A673 (cell line): ENCODE measurements at regions not wholly inside any gene's neighbourhood (a gene's known extent, or its start where the extent isn't known, plus 50 kb on each side); places are given as distances from the start of the nearest gene placed in this dataset.

Source experiments
- BruUV-seq: library from RNA; stranded (reverse); fragments of 400-500 nt; replicated peaks from 2 replicates; lab custom pipeline; 2021; lab: Mats Ljungman, UMichigan
- CTCF ChIA-PET: fragments of 300-600 bp; sonication (Branson Sonifier 250); formaldehyde crosslinking; loops from one replicate; lab custom pipeline; 2022; ENCODE audit warnings: antibody characterized with exemption; lab: Charles Lee
- POLR2A ChIA-PET: fragments of 300-600 bp; sonication (Branson Sonifier 250); formaldehyde crosslinking; loops from one replicate; lab custom pipeline; 2022; ENCODE audit warnings: antibody characterized with exemption; ENCODE audit not compliant: low non-redundant PET; lab: Charles Lee
- DNase-seq: peaks from one replicate; pipeline ENCODE4 v3.0.0-alpha.2; 2015; ENCODE audit warnings: low spot score
- H3K27ac ChIP-seq: fragments of 200-600 bp; sonication (generic); 2 replicates; pipeline ENCODE4 v1.5.1; 2016; ENCODE audit warnings: mixed run types, low read depth, mild to moderate bottlenecking, mixed read lengths, antibody characterized with exemption, low read length; ENCODE audit not compliant: poor library complexity, severe bottlenecking
- H3K27me3 ChIP-seq: fragments of 200-600 bp; sonication (generic); replicated peaks from 2 replicates; pipeline ENCODE4 v1.6.1; 2017; ENCODE audit warnings: mixed run types, low read depth, mild to moderate bottlenecking, mixed read lengths, antibody characterized with exemption, low read length; ENCODE audit not compliant: insufficient read depth, poor library complexity
- H3K36me3 ChIP-seq: fragments of 200-600 bp; sonication (generic); 2 replicates; pipeline ENCODE4 v1.6.1; 2016; ENCODE audit warnings: mixed run types, mild to moderate bottlenecking, mixed read lengths, antibody characterized with exemption, low read length; ENCODE audit not compliant: insufficient read depth, poor library complexity, severe bottlenecking
- H3K4me1 ChIP-seq: fragments of 200-600 bp; sonication (generic); 2 replicates; pipeline ENCODE4 v1.6.1; 2017; ENCODE audit warnings: mixed run types, mild to moderate bottlenecking, mixed read lengths, antibody characterized with exemption, low read length; ENCODE audit not compliant: insufficient read depth, poor library complexity, severe bottlenecking
- H3K4me3 ChIP-seq: fragments of 200-600 bp; sonication (generic); 2 replicates; pipeline ENCODE4 v1.5.1; 2016; ENCODE audit warnings: low read depth, mixed run types, mild to moderate bottlenecking, mixed read lengths, low read length; ENCODE audit not compliant: poor library complexity, severe bottlenecking
- H3K9me3 ChIP-seq: fragments of 200-600 bp; sonication (generic); 2 replicates; pipeline ENCODE4 v1.6.1; 2016; ENCODE audit warnings: mixed run types, low read depth, mild to moderate bottlenecking, mixed read lengths, antibody characterized with exemption, low read length; ENCODE audit not compliant: poor library complexity, severe bottlenecking
- EZH2 ChIP-seq: fragments of 200-600 bp; sonication (generic); IDR thresholded peaks from 2 replicates; pipeline ENCODE4 v1.6.1; 2017; ENCODE audit warnings: borderline replicate concordance, low read depth, mild to moderate bottlenecking, mixed read lengths, antibody characterized with exemption, low read length; ENCODE audit not compliant: poor library complexity, severe bottlenecking
- intact Hi-C: fragments of 100-400 bp; cut with micrococcal nuclease; formaldehyde crosslinking; loops from one replicate; pipeline ENCODE4 v1.10.0; 2022; ENCODE audit not compliant: unreplicated experiment
- TF ChIP-seq, protein P1 (sequence below): fragments of 300-800, 200-600 bp; sonication (generic); conservative IDR thresholded peaks from 2 replicates; pipeline ENCODE4 v1.5.1; 2017; ENCODE audit warnings: low read depth, mild to moderate bottlenecking, antibody characterized with exemption, low read length, moderate library complexity, mixed read lengths

DNA sequence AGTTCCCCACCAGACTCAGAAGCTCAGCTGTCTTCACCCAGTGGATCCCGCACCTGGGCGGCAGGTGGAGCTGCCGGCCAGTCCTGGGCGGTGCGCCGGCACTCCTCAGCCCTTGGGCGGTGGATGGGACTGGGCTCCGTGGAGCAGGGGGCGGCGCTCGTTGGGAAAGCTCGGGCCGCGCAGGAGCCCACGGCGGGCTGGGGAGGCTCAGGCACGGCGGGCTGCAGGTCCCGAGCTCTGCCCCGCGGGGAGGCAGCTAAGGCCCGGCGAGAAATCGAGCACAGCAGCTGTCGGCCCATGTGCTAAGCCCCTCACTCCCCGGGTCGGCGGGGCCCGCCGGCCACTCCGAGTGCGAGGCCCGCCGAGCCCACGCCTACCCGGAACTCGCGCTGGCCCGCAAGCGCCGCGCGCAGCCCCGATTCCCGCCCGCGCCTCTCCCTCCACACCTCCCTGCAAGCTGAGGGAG, 560.0 kb downstream of the BRINP1 start:
- CTCF ChIA-PET = no interaction called here
- Histone ChIP-seq H3K4me1 (no peaks in the 10 kb centered on the region), H3K27ac (no peak overlapping the region), H3K4me3 (no peak overlapping the region), H3K27me3 (no peaks in the 10 kb centered on the region), H3K36me3 (no peaks in the 10 kb centered on the region), H3K9me3 (no peaks in the 10 kb centered on the region)
- BruUV-seq = no TSS peak
- intact Hi-C loops = no loop called here
- POLR2A ChIA-PET = no interaction called here
- TF ChIP-seq, protein P1, sequence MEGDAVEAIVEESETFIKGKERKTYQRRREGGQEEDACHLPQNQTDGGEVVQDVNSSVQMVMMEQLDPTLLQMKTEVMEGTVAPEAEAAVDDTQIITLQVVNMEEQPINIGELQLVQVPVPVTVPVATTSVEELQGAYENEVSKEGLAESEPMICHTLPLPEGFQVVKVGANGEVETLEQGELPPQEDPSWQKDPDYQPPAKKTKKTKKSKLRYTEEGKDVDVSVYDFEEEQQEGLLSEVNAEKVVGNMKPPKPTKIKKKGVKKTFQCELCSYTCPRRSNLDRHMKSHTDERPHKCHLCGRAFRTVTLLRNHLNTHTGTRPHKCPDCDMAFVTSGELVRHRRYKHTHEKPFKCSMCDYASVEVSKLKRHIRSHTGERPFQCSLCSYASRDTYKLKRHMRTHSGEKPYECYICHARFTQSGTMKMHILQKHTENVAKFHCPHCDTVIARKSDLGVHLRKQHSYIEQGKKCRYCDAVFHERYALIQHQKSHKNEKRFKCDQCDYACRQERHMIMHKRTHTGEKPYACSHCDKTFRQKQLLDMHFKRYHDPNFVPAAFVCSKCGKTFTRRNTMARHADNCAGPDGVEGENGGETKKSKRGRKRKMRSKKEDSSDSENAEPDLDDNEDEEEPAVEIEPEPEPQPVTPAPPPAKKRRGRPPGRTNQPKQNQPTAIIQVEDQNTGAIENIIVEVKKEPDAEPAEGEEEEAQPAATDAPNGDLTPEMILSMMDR = no peak
- no peak for TF ChIP-seq EZH2
- DNase-seq = no peak

DNA sequence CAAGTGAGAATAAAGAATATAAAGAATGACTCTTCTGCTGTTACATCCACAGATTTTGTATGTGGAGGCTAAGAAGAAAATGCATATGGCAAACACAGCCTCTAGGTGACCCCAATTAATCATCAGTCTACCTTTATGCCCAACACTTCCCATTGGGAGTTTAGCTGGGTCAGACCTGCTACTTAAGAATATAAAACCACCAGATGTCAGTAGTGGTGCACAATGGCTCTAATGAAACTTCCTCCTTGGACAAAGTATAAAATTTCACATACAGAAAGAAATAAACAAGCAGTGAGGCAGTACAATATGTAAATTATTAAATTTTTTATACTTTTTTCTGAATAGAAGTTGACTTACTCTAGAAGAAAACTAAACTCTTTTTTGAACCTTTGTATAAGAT, 539.9 kb downstream of the BRINP1 start:
- ChIA-PET POLR2A (no interaction called here), CTCF (no interaction called here)

DNA sequence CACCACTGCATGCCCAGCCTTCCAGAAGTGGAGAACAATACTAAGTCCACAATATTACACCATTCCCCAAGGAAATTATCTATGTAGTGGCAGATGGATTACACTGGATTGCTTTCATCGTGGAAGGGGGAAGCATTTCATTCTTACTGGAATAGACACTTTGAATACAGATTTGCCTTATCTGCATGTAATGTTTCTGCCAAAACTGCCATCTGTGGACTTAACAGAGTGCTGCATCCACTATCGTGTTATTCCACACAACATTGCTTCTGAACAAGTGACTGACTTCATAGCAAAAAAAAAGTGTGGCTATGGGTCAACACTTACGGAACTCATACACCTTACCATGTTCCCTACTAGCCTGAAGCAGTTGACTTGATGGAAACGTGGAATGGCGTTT, 536.9 kb downstream of the BRINP1 start:
- ChIA-PET POLR2A (no interaction called here), CTCF (no interaction called here)
- H3K4me1 ChIP-seq = no peaks in the 10 kb centered on the region
- H3K9me3 ChIP-seq = peaks cover 3% of the 10 kb centered on the region
- no peak overlapping the region for H3K4me3 ChIP-seq
- TF ChIP-seq, protein P1 = no peak
- no peak for TF ChIP-seq EZH2
- BruUV-seq = no TSS peak
- H3K27me3 ChIP-seq = no peaks in the 10 kb centered on the region
- intact Hi-C loops = no loop called here
- H3K36me3 ChIP-seq = no peaks in the 10 kb centered on the region
- no peak overlapping the region for H3K27ac ChIP-seq
- DNase-seq = no peak

More for the DNA sequence above, 539.9 kb downstream of the BRINP1 start:
- no TSS peak for BruUV-seq
- H3K27me3 ChIP-seq = no peaks in the 10 kb centered on the region
- TF ChIP-seq EZH2 = no peak
- TF ChIP-seq, protein P1 = no peak
- H3K36me3 ChIP-seq = no peaks in the 10 kb centered on the region
- no peaks in the 10 kb centered on the region for H3K9me3 ChIP-seq
- H3K4me3 ChIP-seq = no peak overlapping the region
- H3K4me1 ChIP-seq = no peaks in the 10 kb centered on the region
- intact Hi-C loops = no loop called here
- DNase-seq = no peak
- H3K27ac ChIP-seq = no peak overlapping the region
